GM12878 (cell line): ENCODE measurements at regions not wholly inside any gene's neighbourhood (a gene's known extent, or its start where the extent isn't known, plus 50 kb on each side); places are given as distances from the start of the nearest gene placed in this dataset.
A peak's percentile ranks its signal among the peaks of the same experiment; 100 is the strongest.

ENCODE experiments used
- ATF7 ChIP-seq: fragments of 450-650 bp; IDR thresholded peaks from 2 replicates; pipeline ENCODE4 v1.6.1; 2016; ENCODE audit warnings: low read depth, mild to moderate bottlenecking
- BCL3 ChIP-seq: IDR thresholded peaks from 2 replicates; pipeline ENCODE4 v1.6.1; 2011; ENCODE audit warnings: borderline replicate concordance, low read depth, mild to moderate bottlenecking, moderate library complexity, low read length; ENCODE audit not compliant: insufficient read depth, poor library complexity, severe bottlenecking
- CBX5 ChIP-seq: sonication (generic); IDR thresholded peaks from 2 replicates; pipeline ENCODE4 v1.6.1; 2016; ENCODE audit warnings: low read depth, moderate library complexity, mild to moderate bottlenecking, inconsistent platforms
- FOS ChIP-seq: IDR thresholded peaks from 3 replicates; pipeline ENCODE4 v1.6.1; 2011; ENCODE audit warnings: borderline replicate concordance; ENCODE audit not compliant: insufficient read length; ENCODE audit errors: extremely low read depth
- MAX ChIP-seq: IDR thresholded peaks from 2 replicates; pipeline ENCODE4 v1.6.1; 2012; ENCODE audit warnings: low read depth, low read length, improper control_type of control experiment
- MEF2A ChIP-seq: IDR thresholded peaks from 2 replicates; pipeline ENCODE4 v1.6.1; 2011; ENCODE audit warnings: low read depth, mild to moderate bottlenecking, low read length, moderate library complexity; ENCODE audit not compliant: insufficient read depth
- MTA2 ChIP-seq: fragments of 450-650 bp; IDR thresholded peaks from 2 replicates; pipeline ENCODE4 v1.6.1; 2016; ENCODE audit warnings: low read depth, mild to moderate bottlenecking, moderate library complexity
- NBN ChIP-seq: fragments of 450-650 bp; IDR thresholded peaks from 2 replicates; pipeline ENCODE4 v1.6.1; 2016
- NFIC ChIP-seq: IDR thresholded peaks from 2 replicates; pipeline ENCODE4 v1.6.1; 2012; ENCODE audit warnings: low read depth, mild to moderate bottlenecking, inconsistent platforms, low read length, moderate library complexity
- PAX8 ChIP-seq: fragments of 450-650 bp; IDR thresholded peaks from 2 replicates; pipeline ENCODE4 v1.6.1; 2017; ENCODE audit warnings: mild to moderate bottlenecking, moderate library complexity
- PBX3 ChIP-seq: IDR thresholded peaks from 2 replicates; pipeline ENCODE4 v1.6.1; 2011; ENCODE audit warnings: mild to moderate bottlenecking, low read depth, low read length, moderate library complexity; ENCODE audit not compliant: insufficient replicate concordance
- POLR2AphosphoS2 ChIP-seq: IDR thresholded peaks from 2 replicates; pipeline ENCODE4 v1.6.1; 2011; ENCODE audit warnings: low read depth, mild to moderate bottlenecking, low read length, improper control_type of control experiment, moderate library complexity
- RAD51 ChIP-seq: fragments of 450-650 bp; IDR thresholded peaks from 2 replicates; pipeline ENCODE4 v1.6.1; 2016; ENCODE audit warnings: moderate library complexity, mild to moderate bottlenecking, inconsistent platforms
- SREBF2 ChIP-seq: IDR thresholded peaks from 2 replicates; pipeline ENCODE4 v1.6.1; 2012; ENCODE audit warnings: mild to moderate bottlenecking, low read length
- STAT3 ChIP-seq: IDR thresholded peaks from 2 replicates; pipeline ENCODE4 v1.6.1; 2011; ENCODE audit warnings: low read depth, low read length, improper control_type of control experiment
- TCF7 ChIP-seq: IDR thresholded peaks from 2 replicates; pipeline ENCODE4 v1.6.1; 2014; ENCODE audit warnings: antibody characterized with exemption, borderline replicate concordance
- ZBED1 ChIP-seq: IDR thresholded peaks from 2 replicates; pipeline ENCODE4 v1.6.1; 2016; ENCODE audit warnings: borderline replicate concordance
- ZNF274 ChIP-seq: IDR thresholded peaks from one replicate; pipeline ENCODE4 v1.8.0; 2011; ENCODE audit not compliant: insufficient read length, insufficient read depth
- TF ChIP-seq, protein P1 (sequence below): fragments of 450-650 bp; formaldehyde crosslinking; IDR thresholded peaks from 2 replicates; pipeline ENCODE4 v1.4.0; 2022; ENCODE audit warnings: mild to moderate bottlenecking, moderate library complexity
- TF ChIP-seq, protein P2 (sequence below): fragments of 450-650 bp; IDR thresholded peaks from 2 replicates; pipeline ENCODE4 v1.6.1; 2017; ENCODE audit warnings: mild to moderate bottlenecking, moderate library complexity
- TF ChIP-seq, protein P3 (sequence below): IDR thresholded peaks from 2 replicates; pipeline ENCODE4 v1.6.1; 2012; ENCODE audit warnings: low read depth, low read length, improper control_type of control experiment

DNA sequence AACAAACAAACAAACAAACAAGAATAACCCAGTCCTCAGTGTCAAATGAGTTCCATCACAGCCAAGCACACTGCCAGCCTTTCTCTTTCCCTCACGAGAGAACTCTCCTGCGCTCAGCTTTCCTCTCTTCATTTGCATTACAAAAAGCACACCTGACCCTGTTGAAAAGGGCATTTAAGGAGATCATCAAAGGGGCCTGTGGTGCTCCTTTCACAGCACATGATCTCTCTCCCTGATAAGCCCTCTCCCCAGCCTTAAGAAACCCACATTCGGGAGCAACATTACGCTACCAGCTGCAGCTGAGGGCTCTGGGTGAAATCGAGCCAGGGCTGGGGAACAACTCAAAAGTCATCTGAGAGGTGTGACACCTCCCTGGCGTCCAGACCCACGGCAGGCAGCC, 165.6 kb upstream of the TMCC3 start (continued):
- TF ChIP-seq, protein P1, sequence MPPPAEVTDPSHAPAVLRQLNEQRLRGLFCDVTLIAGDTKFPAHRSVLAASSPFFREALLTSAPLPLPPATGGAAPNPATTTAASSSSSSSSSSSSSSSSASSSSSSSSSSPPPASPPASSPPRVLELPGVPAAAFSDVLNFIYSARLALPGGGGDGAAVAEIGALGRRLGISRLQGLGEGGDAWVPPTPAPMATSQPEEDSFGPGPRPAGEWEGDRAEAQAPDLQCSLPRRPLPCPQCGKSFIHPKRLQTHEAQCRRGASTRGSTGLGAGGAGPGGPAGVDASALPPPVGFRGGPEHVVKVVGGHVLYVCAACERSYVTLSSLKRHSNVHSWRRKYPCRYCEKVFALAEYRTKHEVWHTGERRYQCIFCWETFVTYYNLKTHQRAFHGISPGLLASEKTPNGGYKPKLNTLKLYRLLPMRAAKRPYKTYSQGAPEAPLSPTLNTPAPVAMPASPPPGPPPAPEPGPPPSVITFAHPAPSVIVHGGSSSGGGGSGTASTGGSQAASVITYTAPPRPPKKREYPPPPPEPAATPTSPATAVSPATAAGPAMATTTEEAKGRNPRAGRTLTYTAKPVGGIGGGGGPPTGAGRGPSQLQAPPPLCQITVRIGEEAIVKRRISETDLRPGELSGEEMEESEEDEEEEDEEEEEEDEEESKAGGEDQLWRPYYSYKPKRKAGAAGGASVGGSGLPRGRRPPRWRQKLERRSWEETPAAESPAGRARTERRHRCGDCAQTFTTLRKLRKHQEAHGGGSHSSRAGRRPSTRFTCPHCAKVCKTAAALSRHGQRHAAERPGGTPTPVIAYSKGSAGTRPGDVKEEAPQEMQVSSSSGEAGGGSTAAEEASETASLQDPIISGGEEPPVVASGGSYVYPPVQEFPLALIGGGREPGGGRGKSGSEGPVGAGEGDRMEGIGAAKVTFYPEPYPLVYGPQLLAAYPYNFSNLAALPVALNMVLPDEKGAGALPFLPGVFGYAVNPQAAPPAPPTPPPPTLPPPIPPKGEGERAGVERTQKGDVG (CRISPR knock-in tag) = 0 out of 2 replicates have a peak, but pooled peaks have one; percentile 45
- TF ChIP-seq ZBED1 = no peak
- TF ChIP-seq POLR2AphosphoS2 = no peak
- TF ChIP-seq FOS = no peak
- TF ChIP-seq PBX3 = no peak
- TF ChIP-seq, protein P2, sequence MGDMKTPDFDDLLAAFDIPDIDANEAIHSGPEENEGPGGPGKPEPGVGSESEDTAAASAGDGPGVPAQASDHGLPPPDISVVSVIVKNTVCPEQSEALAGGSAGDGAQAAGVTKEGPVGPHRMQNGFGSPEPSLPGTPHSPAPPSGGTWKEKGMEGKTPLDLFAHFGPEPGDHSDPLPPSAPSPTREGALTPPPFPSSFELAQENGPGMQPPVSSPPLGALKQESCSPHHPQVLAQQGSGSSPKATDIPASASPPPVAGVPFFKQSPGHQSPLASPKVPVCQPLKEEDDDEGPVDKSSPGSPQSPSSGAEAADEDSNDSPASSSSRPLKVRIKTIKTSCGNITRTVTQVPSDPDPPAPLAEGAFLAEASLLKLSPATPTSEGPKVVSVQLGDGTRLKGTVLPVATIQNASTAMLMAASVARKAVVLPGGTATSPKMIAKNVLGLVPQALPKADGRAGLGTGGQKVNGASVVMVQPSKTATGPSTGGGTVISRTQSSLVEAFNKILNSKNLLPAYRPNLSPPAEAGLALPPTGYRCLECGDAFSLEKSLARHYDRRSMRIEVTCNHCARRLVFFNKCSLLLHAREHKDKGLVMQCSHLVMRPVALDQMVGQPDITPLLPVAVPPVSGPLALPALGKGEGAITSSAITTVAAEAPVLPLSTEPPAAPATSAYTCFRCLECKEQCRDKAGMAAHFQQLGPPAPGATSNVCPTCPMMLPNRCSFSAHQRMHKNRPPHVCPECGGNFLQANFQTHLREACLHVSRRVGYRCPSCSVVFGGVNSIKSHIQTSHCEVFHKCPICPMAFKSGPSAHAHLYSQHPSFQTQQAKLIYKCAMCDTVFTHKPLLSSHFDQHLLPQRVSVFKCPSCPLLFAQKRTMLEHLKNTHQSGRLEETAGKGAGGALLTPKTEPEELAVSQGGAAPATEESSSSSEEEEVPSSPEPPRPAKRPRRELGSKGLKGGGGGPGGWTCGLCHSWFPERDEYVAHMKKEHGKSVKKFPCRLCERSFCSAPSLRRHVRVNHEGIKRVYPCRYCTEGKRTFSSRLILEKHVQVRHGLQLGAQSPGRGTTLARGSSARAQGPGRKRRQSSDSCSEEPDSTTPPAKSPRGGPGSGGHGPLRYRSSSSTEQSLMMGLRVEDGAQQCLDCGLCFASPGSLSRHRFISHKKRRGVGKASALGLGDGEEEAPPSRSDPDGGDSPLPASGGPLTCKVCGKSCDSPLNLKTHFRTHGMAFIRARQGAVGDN = peak; percentile 76; the same call in 1 of the 2 replicates
- no peak for TF ChIP-seq ZNF274
- no peak for TF ChIP-seq NFIC
- TF ChIP-seq, protein P3, sequence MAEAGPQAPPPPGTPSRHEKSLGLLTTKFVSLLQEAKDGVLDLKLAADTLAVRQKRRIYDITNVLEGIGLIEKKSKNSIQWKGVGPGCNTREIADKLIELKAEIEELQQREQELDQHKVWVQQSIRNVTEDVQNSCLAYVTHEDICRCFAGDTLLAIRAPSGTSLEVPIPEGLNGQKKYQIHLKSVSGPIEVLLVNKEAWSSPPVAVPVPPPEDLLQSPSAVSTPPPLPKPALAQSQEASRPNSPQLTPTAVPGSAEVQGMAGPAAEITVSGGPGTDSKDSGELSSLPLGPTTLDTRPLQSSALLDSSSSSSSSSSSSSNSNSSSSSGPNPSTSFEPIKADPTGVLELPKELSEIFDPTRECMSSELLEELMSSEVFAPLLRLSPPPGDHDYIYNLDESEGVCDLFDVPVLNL = no peak
- TF ChIP-seq MAX = no peak
- TF ChIP-seq BCL3 = no peak
- no peak for TF ChIP-seq RAD51
- no peak for TF ChIP-seq PAX8
- TF ChIP-seq SREBF2 = no peak
- no peak for TF ChIP-seq TCF7
- no peak for TF ChIP-seq ATF7
- TF ChIP-seq CBX5 = no peak
- no peak for TF ChIP-seq STAT3
- TF ChIP-seq MEF2A = 0 out of 2 replicates have a peak, but pooled peaks have one; percentile 21
- TF ChIP-seq MTA2 = 0 out of 2 replicates have a peak, but pooled peaks have one; percentile 9
- TF ChIP-seq NBN = 0 out of 2 replicates have a peak, but pooled peaks have one; percentile 56
